Duodenal mucosa (tissue), 2 donors: ENCODE measurements at regions not wholly inside any gene's neighbourhood (a gene's known extent, or its start where the extent isn't known, plus 50 kb on each side); places are given as distances from the start of the nearest gene placed in this dataset.

ENCODE experiments used
- H3K27ac ChIP-seq: one replicate; pipeline ENCODE4 v1.7.0; 2013; ENCODE audit warnings: low read depth, low read length
- H3K27me3 ChIP-seq, 2 donors: one replicate each; pipeline ENCODE4 v1.7.0; 2013; ENCODE audit warnings: low read length in 2 of 2, control low read depth in 1 of 2; ENCODE audit not compliant: insufficient read depth in 2 of 2, control insufficient read depth in 1 of 2
- H3K36me3 ChIP-seq, 2 donors: one replicate each; pipeline ENCODE4 v1.7.0; 2013; ENCODE audit warnings: low read length in 2 of 2, control low read depth in 1 of 2; ENCODE audit not compliant: insufficient read depth in 2 of 2, control insufficient read depth in 1 of 2
- H3K4me1 ChIP-seq, 2 donors: one replicate each; pipeline ENCODE4 v1.7.0; 2013; ENCODE audit warnings: low read length in 2 of 2, control low read depth in 1 of 2; ENCODE audit not compliant: insufficient read depth in 2 of 2, control insufficient read depth in 1 of 2
- H3K4me3 ChIP-seq, 2 donors: one replicate each; pipeline ENCODE4 v1.7.0; 2013; ENCODE audit warnings: low read length in 2 of 2, low read depth in 1 of 2
- H3K9ac ChIP-seq, 2 donors: one replicate each; pipeline ENCODE4 v1.7.0; 2013; ENCODE audit warnings: low read length in 2 of 2, low read depth in 1 of 2
- H3K9me3 ChIP-seq, 2 donors: one replicate each; pipeline ENCODE4 v1.7.0; 2013; ENCODE audit warnings: low read length in 2 of 2, control low read depth in 1 of 2; ENCODE audit not compliant: control insufficient read depth in 1 of 2

GRCh38 chr16:7921345-7921744 lies 588.7 kb downstream of the RBFOX1 start:
- no peaks in the 10 kb centered on the region for H3K36me3 ChIP-seq
- no peaks in the 10 kb centered on the region for H3K27me3 ChIP-seq
- no peaks in the 10 kb centered on the region for H3K4me1 ChIP-seq
- peaks cover 0 to 4% of the 10 kb centered on the region in 2 donors for H3K9me3 ChIP-seq
- no peak overlapping the region for H3K9ac ChIP-seq
- H3K27ac ChIP-seq: no peak overlapping the region
- no peak overlapping the region for H3K4me3 ChIP-seq

- Histone ChIP-seq H3K27me3 (no peaks in the 10 kb centered on the region), H3K27ac (no peak overlapping the region), H3K36me3 (no peaks in the 10 kb centered on the region), H3K4me3 (no peak overlapping the region), H3K9ac (no peak overlapping the region), H3K4me1 (peaks cover 4 to 5% of the 10 kb centered on the region in 2 donors), H3K9me3 (peaks cover 0 to 4% of the 10 kb centered on the region in 2 donors)
Measured at GRCh38 chr16:7919782-7920181, 587.1 kb downstream of the RBFOX1 start.

GRCh38 chr16:7914748-7915147 lies 582.1 kb downstream of the RBFOX1 start:
- Histone ChIP-seq H3K27me3 (no peaks in the 10 kb centered on the region), H3K4me3 (peak overlapping the region in 1 of 2 donors; percentile 6), H3K4me1 (peaks cover 12 to 14% of the 10 kb centered on the region in 2 donors), H3K9ac (no peak overlapping the region), H3K9me3 (no peaks in the 10 kb centered on the region), H3K36me3 (no peaks in the 10 kb centered on the region), H3K27ac (no peak overlapping the region)

GRCh38 chr16:7912132-7912531 lies 579.5 kb downstream of the RBFOX1 start:
- Histone ChIP-seq H3K9ac (no peak overlapping the region), H3K4me1 (peaks cover 12 to 14% of the 10 kb centered on the region in 2 donors), H3K4me3 (no peak overlapping the region), H3K27me3 (no peaks in the 10 kb centered on the region), H3K9me3 (no peaks in the 10 kb centered on the region), H3K36me3 (no peaks in the 10 kb centered on the region), H3K27ac (no peak overlapping the region)

GRCh38 chr16:7910116-7910515 lies 577.5 kb downstream of the RBFOX1 start:
- no peaks in the 10 kb centered on the region for H3K36me3 ChIP-seq
- no peaks in the 10 kb centered on the region for H3K9me3 ChIP-seq
- no peak overlapping the region for H3K4me3 ChIP-seq
- no peak overlapping the region for H3K9ac ChIP-seq
- peaks cover 10 to 13% of the 10 kb centered on the region in 2 donors for H3K4me1 ChIP-seq
- H3K27ac ChIP-seq: no peak overlapping the region
- no peaks in the 10 kb centered on the region for H3K27me3 ChIP-seq

GRCh38 chr16:7888411-7888810 lies 555.8 kb downstream of the RBFOX1 start:
- no peak overlapping the region for H3K4me3 ChIP-seq

GRCh38 chr16:7887316-7887715 lies 554.7 kb downstream of the RBFOX1 start:
- no peaks in the 10 kb centered on the region for H3K4me1 ChIP-seq
- H3K27ac ChIP-seq: no peak overlapping the region
- H3K36me3 ChIP-seq: no peaks in the 10 kb centered on the region
- no peak overlapping the region for H3K9ac ChIP-seq
- H3K4me3 ChIP-seq: no peak overlapping the region
- no peaks in the 10 kb centered on the region for H3K27me3 ChIP-seq
- no peaks in the 10 kb centered on the region for H3K9me3 ChIP-seq

More at GRCh38 chr16:7888411-7888810, 555.8 kb downstream of the RBFOX1 start:
- no peaks in the 10 kb centered on the region for H3K36me3 ChIP-seq
- H3K9ac ChIP-seq: no peak overlapping the region
- H3K4me1 ChIP-seq: no peaks in the 10 kb centered on the region
- H3K27me3 ChIP-seq: no peaks in the 10 kb centered on the region
- no peaks in the 10 kb centered on the region for H3K9me3 ChIP-seq
- H3K27ac ChIP-seq: no peak overlapping the region

GRCh38 chr16:7871979-7872378 lies 539.3 kb downstream of the RBFOX1 start:
- H3K9me3 ChIP-seq: peaks cover 0 to 4% of the 10 kb centered on the region in 2 donors
- H3K4me3 ChIP-seq: no peak overlapping the region
- H3K27me3 ChIP-seq: no peaks in the 10 kb centered on the region
- no peaks in the 10 kb centered on the region for H3K4me1 ChIP-seq
- no peak overlapping the region for H3K9ac ChIP-seq
- no peak overlapping the region for H3K27ac ChIP-seq
- no peaks in the 10 kb centered on the region for H3K36me3 ChIP-seq

GRCh38 chr16:7871371-7871770 lies 538.7 kb downstream of the RBFOX1 start:
- Histone ChIP-seq H3K36me3 (no peaks in the 10 kb centered on the region), H3K27me3 (no peaks in the 10 kb centered on the region), H3K27ac (no peak overlapping the region), H3K9me3 (peaks cover 0 to 4% of the 10 kb centered on the region in 2 donors), H3K4me1 (no peaks in the 10 kb centered on the region), H3K4me3 (no peak overlapping the region), H3K9ac (no peak overlapping the region)

- Histone ChIP-seq H3K27me3 (no peaks in the 10 kb centered on the region), H3K9ac (no peak overlapping the region), H3K27ac (no peak overlapping the region), H3K4me1 (no peaks in the 10 kb centered on the region), H3K9me3 (no peaks in the 10 kb centered on the region), H3K4me3 (no peak overlapping the region), H3K36me3 (no peaks in the 10 kb centered on the region)
Measured at GRCh38 chr16:7867831-7868230, 535.2 kb downstream of the RBFOX1 start.

GRCh38 chr16:7866144-7866543 lies 533.5 kb downstream of the RBFOX1 start:
- no peaks in the 10 kb centered on the region for H3K9me3 ChIP-seq
- H3K36me3 ChIP-seq: no peaks in the 10 kb centered on the region
- no peaks in the 10 kb centered on the region for H3K27me3 ChIP-seq
- H3K4me3 ChIP-seq: no peak overlapping the region
- H3K27ac ChIP-seq: no peak overlapping the region
- H3K9ac ChIP-seq: no peak overlapping the region
- no peaks in the 10 kb centered on the region for H3K4me1 ChIP-seq
